ENCODE measurements at regions not wholly inside any gene's neighbourhood (a gene's known extent, or its start where the extent isn't known, plus 50 kb on each side); places are given as distances from the start of the nearest gene placed in this dataset.

- H2AFZ ChIP-seq: no peak overlapping the region
- no peaks in the 10 kb centered on the region for H3K9me3 ChIP-seq (ENCODE audit: low read depth)
- H3K79me2 ChIP-seq: no peaks in the 10 kb centered on the region
- H3K4me1 ChIP-seq (ENCODE audit: insufficient read depth): no peaks in the 10 kb centered on the region
- H3K27ac ChIP-seq: no peak overlapping the region
- no peaks in the 10 kb centered on the region for H3K36me3 ChIP-seq (replicated peaks; ENCODE audit: insufficient read depth, low read depth)
- H3K4me2 ChIP-seq: no peak overlapping the region
- no peak for DNase-seq (ENCODE audit: low spot score)
- no peaks in the 10 kb centered on the region for H3K27me3 ChIP-seq
- 81% methylated on average over 4 of the region's 4 CpGs for WGBS (ENCODE audit: low lambda C conversion rate, missing lambda C conversion rate)
- H4K20me1 ChIP-seq (ENCODE audit: insufficient read depth, poor library complexity, severe bottlenecking): no peaks in the 10 kb centered on the region
- TF ChIP-seq EZH2 (IDR thresholded peaks at IDR 0.05; ENCODE audit: borderline replicate concordance): no peak
- no peak for TF ChIP-seq EZH2phosphoT487 (IDR thresholded peaks at IDR 0.05; ENCODE audit: low read depth, severe bottlenecking, unreplicated experiment)
- TF ChIP-seq CTCF (IDR thresholded peaks at IDR 0.05; ENCODE audit: poor library complexity): no peak
- H3K9me2 ChIP-seq (replicated peaks; ENCODE audit: insufficient read depth): no peaks in the 10 kb centered on the region
- no peak overlapping the region for H3K4me3 ChIP-seq
These were observed 914.1 kb upstream of the CDH8 start for GRCh38 chr16:62950351-62950750.

GRCh38 chr16:62940569-62940968 lies 904.3 kb upstream of the CDH8 start:
- WGBS (ENCODE audit: low lambda C conversion rate, missing lambda C conversion rate): 34% methylated on average over 4 of the region's 4 CpGs
- H3K4me2 ChIP-seq: no peak overlapping the region
- no peak overlapping the region for H3K27ac ChIP-seq
- H3K36me3 ChIP-seq (replicated peaks; ENCODE audit: insufficient read depth, low read depth): no peaks in the 10 kb centered on the region
- H4K20me1 ChIP-seq (ENCODE audit: insufficient read depth, poor library complexity, severe bottlenecking): no peaks in the 10 kb centered on the region
- H3K9me2 ChIP-seq (replicated peaks; ENCODE audit: insufficient read depth): no peaks in the 10 kb centered on the region
- no peaks in the 10 kb centered on the region for H3K9me3 ChIP-seq (ENCODE audit: low read depth)
- no peak overlapping the region for H2AFZ ChIP-seq
- no peaks in the 10 kb centered on the region for H3K27me3 ChIP-seq
- no peak for DNase-seq (ENCODE audit: low spot score)
- no peak overlapping the region for H3K4me3 ChIP-seq
- H3K79me2 ChIP-seq: no peaks in the 10 kb centered on the region
- TF ChIP-seq EZH2phosphoT487 (IDR thresholded peaks at IDR 0.05; ENCODE audit: low read depth, severe bottlenecking, unreplicated experiment): no peak
- no peak for TF ChIP-seq EZH2 (IDR thresholded peaks at IDR 0.05; ENCODE audit: borderline replicate concordance)
- TF ChIP-seq CTCF (IDR thresholded peaks at IDR 0.05; ENCODE audit: poor library complexity): no peak
- H3K4me1 ChIP-seq (ENCODE audit: insufficient read depth): no peaks in the 10 kb centered on the region

GRCh38 chr16:62939687-62940086 lies 903.4 kb upstream of the CDH8 start:
- Histone ChIP-seq H2AFZ (no peak overlapping the region), H4K20me1 (ENCODE audit: insufficient read depth, poor library complexity, severe bottlenecking) (no peaks in the 10 kb centered on the region), H3K4me3 (no peak overlapping the region), H3K79me2 (no peaks in the 10 kb centered on the region), H3K9me2 (replicated peaks; ENCODE audit: insufficient read depth) (no peaks in the 10 kb centered on the region), H3K4me2 (no peak overlapping the region), H3K36me3 (replicated peaks; ENCODE audit: insufficient read depth, low read depth) (no peaks in the 10 kb centered on the region), H3K9me3 (ENCODE audit: low read depth) (no peaks in the 10 kb centered on the region), H3K27ac (no peak overlapping the region), H3K4me1 (ENCODE audit: insufficient read depth) (no peaks in the 10 kb centered on the region), H3K27me3 (no peaks in the 10 kb centered on the region)
- 60% methylated on average over 1 of the region's 1 CpG for WGBS (ENCODE audit: low lambda C conversion rate, missing lambda C conversion rate)
- no peak for DNase-seq (ENCODE audit: low spot score)
- TF ChIP-seq CTCF (IDR thresholded peaks at IDR 0.05; ENCODE audit: poor library complexity) (no peak), EZH2phosphoT487 (IDR thresholded peaks at IDR 0.05; ENCODE audit: low read depth, severe bottlenecking, unreplicated experiment) (no peak), EZH2 (IDR thresholded peaks at IDR 0.05; ENCODE audit: borderline replicate concordance) (no peak)

GRCh38 chr16:62933929-62934328 lies 897.7 kb upstream of the CDH8 start:
- no peak for DNase-seq (ENCODE audit: low spot score)
- H3K36me3 ChIP-seq (replicated peaks; ENCODE audit: insufficient read depth, low read depth): no peaks in the 10 kb centered on the region
- H3K4me3 ChIP-seq: no peak overlapping the region
- no peaks in the 10 kb centered on the region for H3K4me1 ChIP-seq (ENCODE audit: insufficient read depth)
- no peak overlapping the region for H3K4me2 ChIP-seq
- no peaks in the 10 kb centered on the region for H3K9me3 ChIP-seq (ENCODE audit: low read depth)
- H3K27ac ChIP-seq: no peak overlapping the region
- no peaks in the 10 kb centered on the region for H3K9me2 ChIP-seq (replicated peaks; ENCODE audit: insufficient read depth)
- H3K79me2 ChIP-seq: no peaks in the 10 kb centered on the region
- TF ChIP-seq EZH2phosphoT487 (IDR thresholded peaks at IDR 0.05; ENCODE audit: low read depth, severe bottlenecking, unreplicated experiment) (no peak), CTCF (IDR thresholded peaks at IDR 0.05; ENCODE audit: poor library complexity) (no peak), EZH2 (IDR thresholded peaks at IDR 0.05; ENCODE audit: borderline replicate concordance) (no peak)
- H3K27me3 ChIP-seq: no peaks in the 10 kb centered on the region
- H2AFZ ChIP-seq: no peak overlapping the region
- H4K20me1 ChIP-seq (ENCODE audit: insufficient read depth, poor library complexity, severe bottlenecking): no peaks in the 10 kb centered on the region
- WGBS (ENCODE audit: low lambda C conversion rate, missing lambda C conversion rate): 78% methylated on average over 4 of the region's 4 CpGs
